Spleen (tissue), 11 donors: ENCODE measurements at regions not wholly inside any gene's neighbourhood (a gene's known extent, or its start where the extent isn't known, plus 50 kb on each side); places are given as distances from the start of the nearest gene placed in this dataset.

Source experiments
- DNase-seq: peaks from one replicate; pipeline ENCODE4 v3.0.0-alpha.2; 2020
- H3K27ac ChIP-seq, 8 donors: fragments of 200-600 bp; sonication (generic) in 7 of 8; 1 replicate in 4 of 8; 2 replicates in 4 of 8; pipeline versions ENCODE4 v1.5.0 to v1.8.0; 2016 to 2021; ENCODE audit warnings: inconsistent platforms in 4 of 8, mild to moderate bottlenecking in 4 of 8, moderate library complexity in 1 of 8
- H3K27me3 ChIP-seq, 7 donors: fragments of 200-600 bp; sonication (generic) in 6 of 7; replicated peaks in 1 of 7; 1 replicate in 4 of 7; 2 replicates in 3 of 7; pipeline versions ENCODE4 v1.5.0 to v1.8.0; 2016 to 2021; ENCODE audit warnings: inconsistent platforms in 3 of 7, mild to moderate bottlenecking in 1 of 7
- H3K36me3 ChIP-seq, 6 donors: fragments of 200-600 bp; sonication (generic) in 5 of 6; 1 replicate in 4 of 6; 2 replicates in 2 of 6; pipeline versions ENCODE4 v1.5.0 to v1.8.0; 2016 to 2021; ENCODE audit warnings: inconsistent platforms in 2 of 6
- H3K4me1 ChIP-seq, 6 donors: fragments of 200-600 bp; sonication (generic) in 5 of 6; 1 replicate in 3 of 6; 2 replicates in 3 of 6; pipeline versions ENCODE4 v1.5.0 to v1.8.0; 2016 to 2021; ENCODE audit warnings: inconsistent platforms in 3 of 6
- H3K4me3 ChIP-seq, 8 donors: fragments of 200-600 bp; sonication (generic) in 7 of 8; 1 replicate in 4 of 8; 2 replicates in 4 of 8; pipeline versions ENCODE4 v1.5.0 to v1.8.0; 2016 to 2021; ENCODE audit warnings: inconsistent platforms in 4 of 8, mild to moderate bottlenecking in 4 of 8, moderate library complexity in 2 of 8
- H3K9me3 ChIP-seq, 8 donors: fragments of 200-600 bp; sonication (generic) in 7 of 8; 1 replicate in 4 of 8; 2 replicates in 4 of 8; pipeline versions ENCODE4 v1.5.0 to v1.8.0; 2016 to 2021; ENCODE audit warnings: inconsistent platforms in 4 of 8
- CTCF ChIP-seq, 11 experiments: fragments of 200-600 bp in 7 of 11; fragments of 450-650 bp in 4 of 11; sonication (generic) in 4 of 11; IDR thresholded peaks in 8 of 11; conservative IDR thresholded peaks in 3 of 11; 1 replicate in 7 of 11; 2 replicates in 4 of 11; pipeline versions ENCODE4 v1.4.0 to v1.8.0; 2016 to 2021; ENCODE audit warnings: antibody characterized with exemption in 11 of 11, inconsistent platforms in 4 of 11, mild to moderate bottlenecking in 1 of 11
- POLR2A ChIP-seq, 3 donors: fragments of 450-650 bp; IDR thresholded peaks; one replicate each; pipeline ENCODE4 v1.5.1; 2017; ENCODE audit warnings: antibody characterized with exemption in 3 of 3, mild to moderate bottlenecking in 1 of 3
- POLR2AphosphoS5 ChIP-seq, 3 donors: sonication (generic); formaldehyde crosslinking; IDR thresholded peaks; one replicate each; pipeline ENCODE4 v1.5.1; 2017; ENCODE audit warnings: antibody characterized with exemption in 3 of 3
- WGBS, 5 donors: extraction: QIAGEN DNeasy Blood & Tissue Kit in 3 of 5; methylation state at CpG; one replicate each; pipeline versions ENCODE4 v1.1.5 to v1.1.7; 2013 to 2018; 5-methylcytosine and 5-hydroxymethylcytosine counted together
- intact Hi-C: fragments of 100-400 bp; cut with DNase I; formaldehyde crosslinking; loops from one replicate; pipeline ENCODE4 v1.15.0; 2023; ENCODE audit warnings: low total_unique reads
- donor health status: healthy with polysubstance abuse.
- donor health status: DM: no; HTN: no; CAD: no; lungs with moderate emphysema.
- donor health status: DM: no; HTN: no; CAD: no.
- donor health status: Bipolar disorder and iron deficiency.
- donor health status: healthy.
- donor health status: DM: no; HTN: no; CAD: no.
- donor health status: DM: yes; HTN: yes; CAD: no.

- WGBS, 5 donors: 21 to 31% (median 23%) methylated on average over 2 of the region's 2 CpGs
- TF ChIP-seq POLR2A (IDR thresholded peaks at IDR 0.05): no peak
- no peak for TF ChIP-seq CTCF (IDR thresholded peaks at IDR 0.05 in 8 of 11, conservative IDR thresholded peaks at IDR 0.05 in 3 of 11)
- no peak for TF ChIP-seq POLR2AphosphoS5 (IDR thresholded peaks at IDR 0.05)
- intact Hi-C loops: no loop called here
- Histone ChIP-seq H3K9me3 (no peaks in the 10 kb centered on the region), H3K36me3 (no peaks in the 10 kb centered on the region), H3K4me3 (no peak overlapping the region), H3K27me3 (no peaks in the 10 kb centered on the region), H3K27ac (no peak overlapping the region), H3K4me1 (no peaks in the 10 kb centered on the region)
- DNase-seq: no peak
These were observed 404.7 kb downstream of the FBXO15 start for GRCh38 chr18:73742957-73743356.

GRCh38 chr18:73741946-73742345 is 405.7 kb downstream of the FBXO15 start:
- WGBS, 5 donors: 71 to 84% (median 76%) methylated on average over 4 of the region's 4 CpGs
- TF ChIP-seq CTCF (IDR thresholded peaks at IDR 0.05 in 8 of 11, conservative IDR thresholded peaks at IDR 0.05 in 3 of 11): no peak
- TF ChIP-seq POLR2A (IDR thresholded peaks at IDR 0.05): no peak
- no peak for TF ChIP-seq POLR2AphosphoS5 (IDR thresholded peaks at IDR 0.05)

GRCh38 chr18:73739098-73739497 is 408.5 kb downstream of the FBXO15 start:
- no peaks in the 10 kb centered on the region for H3K36me3 ChIP-seq
- no peak for TF ChIP-seq POLR2A (IDR thresholded peaks at IDR 0.05)
- TF ChIP-seq CTCF (IDR thresholded peaks at IDR 0.05 in 8 of 11, conservative IDR thresholded peaks at IDR 0.05 in 3 of 11): no peak
- no peak for TF ChIP-seq POLR2AphosphoS5 (IDR thresholded peaks at IDR 0.05)
- H3K9me3 ChIP-seq: no peaks in the 10 kb centered on the region
- H3K27ac ChIP-seq: no peak overlapping the region
- intact Hi-C loops: loop anchor here (5.0 kb wide), 1 partner anchor 48 kb away; no protein-coding TSS in a partner anchor
- H3K4me1 ChIP-seq: no peaks in the 10 kb centered on the region
- no peak overlapping the region for H3K4me3 ChIP-seq
- DNase-seq: no peak
- no peaks in the 10 kb centered on the region for H3K27me3 ChIP-seq
- WGBS, 5 donors: 57 to 80% (median 74%) methylated on average over 3 of the region's 3 CpGs

More at GRCh38 chr18:73741946-73742345, 405.7 kb downstream of the FBXO15 start:
- H3K27me3 ChIP-seq: no peaks in the 10 kb centered on the region
- no peak for DNase-seq
- H3K36me3 ChIP-seq: no peaks in the 10 kb centered on the region
- no peaks in the 10 kb centered on the region for H3K9me3 ChIP-seq
- no peak overlapping the region for H3K4me3 ChIP-seq
- no peaks in the 10 kb centered on the region for H3K4me1 ChIP-seq
- H3K27ac ChIP-seq: no peak overlapping the region
- intact Hi-C loops: no loop called here

- Histone ChIP-seq H3K4me1 (no peaks in the 10 kb centered on the region), H3K27me3 (no peaks in the 10 kb centered on the region), H3K9me3 (no peaks in the 10 kb centered on the region), H3K27ac (no peak overlapping the region), H3K4me3 (no peak overlapping the region), H3K36me3 (no peaks in the 10 kb centered on the region)
- no peak for DNase-seq
- TF ChIP-seq POLR2AphosphoS5 (IDR thresholded peaks at IDR 0.05) (no peak), POLR2A (IDR thresholded peaks at IDR 0.05) (no peak), CTCF (IDR thresholded peaks at IDR 0.05 in 8 of 11, conservative IDR thresholded peaks at IDR 0.05 in 3 of 11) (no peak)
- intact Hi-C loops: loop anchor here (5.0 kb wide), 1 partner anchor 49 kb away; no protein-coding TSS in a partner anchor
These were observed 409.6 kb downstream of the FBXO15 start for GRCh38 chr18:73737990-73738389.
